Hepatocyte (in vitro differentiated cells): ENCODE measurements at regions not wholly inside any gene's neighbourhood (a gene's known extent, or its start where the extent isn't known, plus 50 kb on each side); places are given as distances from the start of the nearest gene placed in this dataset.

Experiments used
- CTCF ChIP-seq: fragments of 200-600 bp; sonication (generic); IDR thresholded peaks from 2 replicates; pipeline ENCODE4 v1.5.1; 2016; ENCODE audit warnings: antibody characterized with exemption, mild to moderate bottlenecking; ENCODE audit not compliant: poor library complexity
- EZH2 ChIP-seq: fragments of 200-600 bp; sonication (generic); IDR thresholded peaks from 2 replicates; pipeline ENCODE4 v1.6.1; 2016; ENCODE audit warnings: antibody characterized with exemption, mild to moderate bottlenecking, borderline replicate concordance

GRCh38 chr5:124416627-124417026 is 329.8 kb downstream of the ZNF608 start:
- no peak for TF ChIP-seq EZH2
- TF ChIP-seq CTCF = no peak
